ENCODE measurements at regions not wholly inside any gene's neighbourhood (a gene's known extent, or its start where the extent isn't known, plus 50 kb on each side); places are given as distances from the start of the nearest gene placed in this dataset.

DNA sequence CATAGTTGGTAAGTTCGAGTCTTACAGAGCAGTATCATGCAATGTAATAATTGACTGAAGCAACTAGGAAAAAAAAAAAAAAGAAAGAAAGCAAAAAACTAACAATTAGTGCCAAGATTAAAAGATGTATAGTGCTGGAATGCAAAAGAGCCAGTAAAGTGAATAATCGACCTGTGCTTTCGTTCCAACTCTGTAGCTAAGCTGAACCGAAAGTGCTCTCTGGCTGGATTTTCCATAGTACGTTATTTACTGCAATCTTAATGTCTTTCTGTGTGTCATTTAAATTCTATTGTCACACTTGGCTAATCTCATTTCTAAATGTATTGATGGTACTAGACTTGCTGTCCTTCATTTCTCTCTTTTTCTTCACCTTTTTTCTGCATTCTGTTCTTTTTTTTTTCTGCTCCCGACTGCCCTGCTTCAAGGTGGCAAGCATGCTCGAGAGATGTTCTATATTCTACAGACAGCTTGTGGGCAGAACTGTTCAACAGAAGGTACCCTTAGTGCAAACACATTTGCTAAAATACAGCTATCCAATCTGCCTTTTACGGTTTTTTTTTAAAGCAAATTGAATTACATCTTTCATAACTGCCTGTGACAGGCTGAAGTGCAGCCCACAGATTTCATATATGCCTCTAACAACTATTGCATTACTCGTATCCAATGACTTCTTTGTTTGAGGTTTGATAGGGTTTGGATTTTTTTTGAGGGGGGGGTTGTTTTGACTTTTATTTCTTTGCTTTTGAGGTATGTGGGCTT is 204.2 kb upstream of the MTNR1B start:
- peak; percentile 19 for DNase-seq
- Histone ChIP-seq H3K9me3 (no peaks in the 10 kb centered on the region), H3K27ac (ENCODE audit: low read depth in 2 of 2, low read length in 1 of 2) (no peak overlapping the region), H2AFZ (ENCODE audit: low read depth) (no peak overlapping the region), H3K27me3 (ENCODE audit: insufficient read depth) (no peaks in the 10 kb centered on the region), H3K9ac (no peak overlapping the region), H4K20me1 (ENCODE audit: insufficient read depth) (no peaks in the 10 kb centered on the region), H3K4me2 (no peak overlapping the region), H3K79me2 (ENCODE audit: insufficient read depth) (no peaks in the 10 kb centered on the region), H3K4me1 (ENCODE audit: control insufficient read depth in 1 of 2, insufficient read depth in 2 of 2, low read depth in 1 of 2, low read length in 1 of 2) (peaks cover 0 to 6% of the 10 kb centered on the region in 2 experiments; a peak in 3 of 4 replicates), H3F3A (replicated peaks; ENCODE audit: insufficient read depth) (no peaks in the 10 kb centered on the region), H3K36me3 (replicated peaks in 1 of 2; ENCODE audit: control insufficient read depth in 1 of 2, insufficient read depth in 2 of 2, low read length in 1 of 2) (no peaks in the 10 kb centered on the region), H3K4me3 (ENCODE audit: low read depth in 2 of 2, low read length in 1 of 2) (no peak overlapping the region), H3K9me2 (no peaks in the 10 kb centered on the region)
- ChIA-PET CTCF (no interaction called here), POLR2A (interaction anchor here (0.6 kb wide), 1 partner anchor 296 kb away, joined by 3 read pairs; no protein-coding TSS in a partner anchor)
- 68% methylated on average over 9 of the region's 9 CpGs for WGBS (ENCODE audit: low lambda C conversion rate)
- TF ChIP-seq RXRA (IDR thresholded peaks at IDR 0.05; ENCODE audit: borderline replicate concordance, low read depth) = no peak
- TF ChIP-seq REST (IDR thresholded peaks at IDR 0.05; ENCODE audit: low read depth, low read length) = no peak
- no peak for TF ChIP-seq JUND (IDR thresholded peaks at IDR 0.05)
- no peak for TF ChIP-seq CHD2 (IDR thresholded peaks at IDR 0.05; ENCODE audit: low read length, partially characterized antibody)
- TF ChIP-seq, protein P1, sequence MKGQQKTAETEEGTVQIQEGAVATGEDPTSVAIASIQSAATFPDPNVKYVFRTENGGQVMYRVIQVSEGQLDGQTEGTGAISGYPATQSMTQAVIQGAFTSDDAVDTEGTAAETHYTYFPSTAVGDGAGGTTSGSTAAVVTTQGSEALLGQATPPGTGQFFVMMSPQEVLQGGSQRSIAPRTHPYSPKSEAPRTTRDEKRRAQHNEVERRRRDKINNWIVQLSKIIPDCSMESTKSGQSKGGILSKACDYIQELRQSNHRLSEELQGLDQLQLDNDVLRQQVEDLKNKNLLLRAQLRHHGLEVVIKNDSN (IDR thresholded peaks at IDR 0.05; ENCODE audit: borderline replicate concordance, low read depth) = no peak
- TF ChIP-seq ZBTB33 (IDR thresholded peaks at IDR 0.05; ENCODE audit: borderline replicate concordance, low read depth) = no peak
- TF ChIP-seq NFIC (IDR thresholded peaks at IDR 0.05; ENCODE audit: borderline replicate concordance) = no peak
- TF ChIP-seq TEAD4 (IDR thresholded peaks at IDR 0.05; ENCODE audit: borderline replicate concordance, insufficient read depth) = no peak
- no peak for TF ChIP-seq GABPA (IDR thresholded peaks at IDR 0.05; ENCODE audit: low read depth)
- TF ChIP-seq ELF1 (IDR thresholded peaks at IDR 0.05) = no peak
- TF ChIP-seq FOSL2 (IDR thresholded peaks at IDR 0.05; ENCODE audit: borderline replicate concordance, low read depth) = no peak
- no peak for TF ChIP-seq RCOR1 (IDR thresholded peaks at IDR 0.05; ENCODE audit: low read length)
- no peak for TF ChIP-seq GATA2 (CRISPR knock-in tag; IDR thresholded peaks at IDR 0.05)
- TF ChIP-seq YY1 (IDR thresholded peaks at IDR 0.05; ENCODE audit: low read depth) = no peak

Data from SK-N-SH (cell line).